Prostate gland (tissue), 2 donors: ENCODE measurements at regions not wholly inside any gene's neighbourhood (a gene's known extent, or its start where the extent isn't known, plus 50 kb on each side); places are given as distances from the start of the nearest gene placed in this dataset.

Source experiments
- POLR2A ChIP-seq: fragments of 450-650 bp; IDR thresholded peaks from one replicate; pipeline ENCODE4 v1.6.1; 2016; ENCODE audit warnings: antibody characterized with exemption, mild to moderate bottlenecking
- TF ChIP-seq, protein P1 (sequence below), 4 experiments: fragments of 200-600 bp in 2 of 4; fragments of 450-650 bp in 2 of 4; sonication (generic) in 2 of 4; IDR thresholded peaks; 1 replicate in 3 of 4; 2 replicates in 1 of 4; pipeline ENCODE4 v1.5.1; 2016 to 2019; ENCODE audit warnings: antibody characterized with exemption in 4 of 4, mild to moderate bottlenecking in 2 of 4, moderate library complexity in 2 of 4

DNA sequence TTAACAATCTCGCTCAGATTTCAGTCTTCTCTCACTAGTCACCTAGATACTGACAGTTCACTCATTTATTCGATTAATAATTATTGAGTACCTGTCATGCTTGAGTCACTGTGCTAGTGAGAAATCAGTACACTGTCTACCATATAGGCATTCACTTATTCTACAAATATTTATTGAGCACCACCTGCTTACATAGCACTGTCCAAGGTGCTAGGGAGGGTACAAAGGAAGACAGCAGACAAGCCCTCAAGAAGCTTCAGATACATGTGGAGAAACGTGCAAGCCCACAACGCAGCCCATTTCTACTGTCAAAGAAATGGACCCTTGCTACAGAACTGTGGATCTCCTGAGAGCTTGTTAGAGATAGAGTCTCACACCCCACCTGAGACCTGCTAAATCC, 85.1 kb upstream of the SNAP25 start:
- TF ChIP-seq POLR2A: no peak
- TF ChIP-seq, protein P1, sequence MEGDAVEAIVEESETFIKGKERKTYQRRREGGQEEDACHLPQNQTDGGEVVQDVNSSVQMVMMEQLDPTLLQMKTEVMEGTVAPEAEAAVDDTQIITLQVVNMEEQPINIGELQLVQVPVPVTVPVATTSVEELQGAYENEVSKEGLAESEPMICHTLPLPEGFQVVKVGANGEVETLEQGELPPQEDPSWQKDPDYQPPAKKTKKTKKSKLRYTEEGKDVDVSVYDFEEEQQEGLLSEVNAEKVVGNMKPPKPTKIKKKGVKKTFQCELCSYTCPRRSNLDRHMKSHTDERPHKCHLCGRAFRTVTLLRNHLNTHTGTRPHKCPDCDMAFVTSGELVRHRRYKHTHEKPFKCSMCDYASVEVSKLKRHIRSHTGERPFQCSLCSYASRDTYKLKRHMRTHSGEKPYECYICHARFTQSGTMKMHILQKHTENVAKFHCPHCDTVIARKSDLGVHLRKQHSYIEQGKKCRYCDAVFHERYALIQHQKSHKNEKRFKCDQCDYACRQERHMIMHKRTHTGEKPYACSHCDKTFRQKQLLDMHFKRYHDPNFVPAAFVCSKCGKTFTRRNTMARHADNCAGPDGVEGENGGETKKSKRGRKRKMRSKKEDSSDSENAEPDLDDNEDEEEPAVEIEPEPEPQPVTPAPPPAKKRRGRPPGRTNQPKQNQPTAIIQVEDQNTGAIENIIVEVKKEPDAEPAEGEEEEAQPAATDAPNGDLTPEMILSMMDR (IDR thresholded peaks at IDR 0.05): no peak
